ENCODE measurements at regions not wholly inside any gene's neighbourhood (a gene's known extent, or its start where the extent isn't known, plus 50 kb on each side); places are given as distances from the start of the nearest gene placed in this dataset.

DNA sequence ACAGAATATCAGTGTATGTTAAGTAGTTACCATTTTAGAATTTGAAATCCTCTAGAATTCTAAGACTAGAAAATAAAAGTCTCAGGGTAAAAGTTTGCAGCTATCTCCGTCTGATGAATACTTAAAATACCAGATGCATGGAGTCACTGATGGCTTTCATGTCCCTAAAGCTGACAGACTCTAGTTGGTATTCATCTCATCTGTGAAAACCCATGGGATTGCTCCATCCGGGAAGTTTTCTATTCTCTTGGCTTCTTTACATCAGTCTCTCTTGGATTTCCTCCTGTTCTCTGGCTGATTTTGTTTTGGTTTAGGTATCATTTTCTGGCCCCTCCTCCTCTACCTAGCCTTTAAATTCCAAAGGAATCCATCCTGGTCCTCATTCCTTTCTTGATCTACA lies 465.6 kb upstream of the POU3F3 start:
- TF ChIP-seq, protein P1, sequence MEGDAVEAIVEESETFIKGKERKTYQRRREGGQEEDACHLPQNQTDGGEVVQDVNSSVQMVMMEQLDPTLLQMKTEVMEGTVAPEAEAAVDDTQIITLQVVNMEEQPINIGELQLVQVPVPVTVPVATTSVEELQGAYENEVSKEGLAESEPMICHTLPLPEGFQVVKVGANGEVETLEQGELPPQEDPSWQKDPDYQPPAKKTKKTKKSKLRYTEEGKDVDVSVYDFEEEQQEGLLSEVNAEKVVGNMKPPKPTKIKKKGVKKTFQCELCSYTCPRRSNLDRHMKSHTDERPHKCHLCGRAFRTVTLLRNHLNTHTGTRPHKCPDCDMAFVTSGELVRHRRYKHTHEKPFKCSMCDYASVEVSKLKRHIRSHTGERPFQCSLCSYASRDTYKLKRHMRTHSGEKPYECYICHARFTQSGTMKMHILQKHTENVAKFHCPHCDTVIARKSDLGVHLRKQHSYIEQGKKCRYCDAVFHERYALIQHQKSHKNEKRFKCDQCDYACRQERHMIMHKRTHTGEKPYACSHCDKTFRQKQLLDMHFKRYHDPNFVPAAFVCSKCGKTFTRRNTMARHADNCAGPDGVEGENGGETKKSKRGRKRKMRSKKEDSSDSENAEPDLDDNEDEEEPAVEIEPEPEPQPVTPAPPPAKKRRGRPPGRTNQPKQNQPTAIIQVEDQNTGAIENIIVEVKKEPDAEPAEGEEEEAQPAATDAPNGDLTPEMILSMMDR (IDR thresholded peaks at IDR 0.05) = no peak

GRCh38 chr2:104402825-104403224 lies 451.1 kb upstream of the POU3F3 start:
- DNase-seq (no peak), ATAC-seq (no peak)
- intact Hi-C loops (cut with DNase I, micrococcal nuclease) = no loop called here
- Histone ChIP-seq H3K4me3 (no peak overlapping the region), H3K9me3 (no peaks in the 10 kb centered on the region), H3K4me1 (ENCODE audit: low read depth) (no peaks in the 10 kb centered on the region), H3K36me3 (ENCODE audit: low read depth) (no peaks in the 10 kb centered on the region)
- TF ChIP-seq, protein P1 (IDR thresholded peaks at IDR 0.05) = no peak

More for the DNA sequence above, 465.6 kb upstream of the POU3F3 start:
- Histone ChIP-seq H3K36me3 (ENCODE audit: low read depth) (no peaks in the 10 kb centered on the region), H3K9me3 (no peaks in the 10 kb centered on the region), H3K4me1 (ENCODE audit: low read depth) (no peaks in the 10 kb centered on the region), H3K4me3 (no peak overlapping the region)
- ATAC-seq = no peak
- intact Hi-C loops (cut with DNase I, micrococcal nuclease) = no loop called here
- no peak for DNase-seq

GRCh38 chr2:104404526-104404925 lies 449.4 kb upstream of the POU3F3 start:
- TF ChIP-seq, protein P1 (IDR thresholded peaks at IDR 0.05) = no peak
- DNase-seq (no peak), ATAC-seq (no peak)
- Histone ChIP-seq H3K36me3 (ENCODE audit: low read depth) (no peaks in the 10 kb centered on the region), H3K4me1 (ENCODE audit: low read depth) (no peaks in the 10 kb centered on the region), H3K9me3 (no peaks in the 10 kb centered on the region), H3K4me3 (no peak overlapping the region)
- intact Hi-C loops (cut with DNase I, micrococcal nuclease) = no loop called here

DNA sequence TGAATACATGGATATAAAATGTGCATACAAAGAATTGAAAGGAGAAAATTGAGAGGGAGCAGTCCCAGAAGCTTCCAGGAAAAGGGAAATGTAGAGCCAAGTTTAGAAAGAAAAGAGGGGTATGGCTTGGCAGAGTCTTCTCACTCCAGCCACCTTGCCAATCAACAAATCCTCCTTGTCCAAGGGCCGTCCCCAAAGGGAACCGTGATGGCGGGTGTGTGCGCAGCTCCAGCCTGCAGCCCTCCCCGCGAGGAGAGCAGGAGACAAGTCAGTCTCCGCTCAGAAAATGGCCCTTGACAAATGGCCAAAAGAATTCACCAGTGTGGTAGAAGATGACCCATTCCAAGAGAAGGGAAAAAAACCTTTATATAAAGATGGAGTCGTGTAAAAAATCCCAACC lies 448.3 kb upstream of the POU3F3 start:
- intact Hi-C loops (cut with DNase I, micrococcal nuclease) = no loop called here
- TF ChIP-seq, protein P1 (IDR thresholded peaks at IDR 0.05) = no peak
- no peaks in the 10 kb centered on the region for H3K36me3 ChIP-seq (ENCODE audit: low read depth)
- ATAC-seq = no peak
- no peak overlapping the region for H3K4me3 ChIP-seq
- no peaks in the 10 kb centered on the region for H3K9me3 ChIP-seq
- no peak for DNase-seq
- H3K4me1 ChIP-seq (ENCODE audit: low read depth) = no peaks in the 10 kb centered on the region

DNA sequence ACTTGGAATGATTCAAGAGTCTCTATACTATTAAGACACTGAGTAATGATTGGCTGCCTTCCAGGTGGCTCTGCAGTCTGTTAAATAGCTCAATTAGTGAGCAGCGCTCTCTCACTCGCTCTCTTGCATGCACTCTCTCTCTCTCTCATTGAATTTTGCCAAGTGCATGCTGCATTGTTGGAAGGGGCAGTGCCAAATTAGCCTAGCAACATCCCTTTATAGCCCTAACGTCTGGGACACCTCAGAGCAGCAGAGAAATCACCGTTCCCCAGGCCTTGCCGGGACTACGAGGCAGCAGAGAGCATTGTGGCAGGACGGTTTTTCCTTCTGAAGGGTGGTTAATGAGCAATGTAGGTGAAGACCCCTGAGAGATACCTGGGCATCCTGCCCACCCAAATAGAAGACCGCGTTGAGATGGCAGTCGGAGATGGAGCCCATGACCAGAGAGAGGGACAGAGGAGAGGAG lies 447.6 kb upstream of the POU3F3 start:
- no peak overlapping the region for H3K4me3 ChIP-seq
- TF ChIP-seq, protein P1 (IDR thresholded peaks at IDR 0.05) = no peak
- ATAC-seq (no peak), DNase-seq (no peak)
- H3K4me1 ChIP-seq (ENCODE audit: low read depth) = no peaks in the 10 kb centered on the region
- H3K36me3 ChIP-seq (ENCODE audit: low read depth) = no peaks in the 10 kb centered on the region
- no peaks in the 10 kb centered on the region for H3K9me3 ChIP-seq
- intact Hi-C loops (cut with DNase I, micrococcal nuclease) = no loop called here

GRCh38 chr2:104407641-104408040 lies 446.3 kb upstream of the POU3F3 start:
- ATAC-seq (no peak), DNase-seq (no peak)
- intact Hi-C loops (cut with DNase I, micrococcal nuclease) = no loop called here
- Histone ChIP-seq H3K9me3 (no peaks in the 10 kb centered on the region), H3K36me3 (ENCODE audit: low read depth) (no peaks in the 10 kb centered on the region), H3K4me3 (no peak overlapping the region), H3K4me1 (ENCODE audit: low read depth) (no peaks in the 10 kb centered on the region)
- TF ChIP-seq, protein P1 (IDR thresholded peaks at IDR 0.05) = no peak

Data from mucosa of descending colon (tissue), 3 donors.